ENCODE measurements at regions not wholly inside any gene's neighbourhood (a gene's known extent, or its start where the extent isn't known, plus 50 kb on each side); places are given as distances from the start of the nearest gene placed in this dataset.

DNA sequence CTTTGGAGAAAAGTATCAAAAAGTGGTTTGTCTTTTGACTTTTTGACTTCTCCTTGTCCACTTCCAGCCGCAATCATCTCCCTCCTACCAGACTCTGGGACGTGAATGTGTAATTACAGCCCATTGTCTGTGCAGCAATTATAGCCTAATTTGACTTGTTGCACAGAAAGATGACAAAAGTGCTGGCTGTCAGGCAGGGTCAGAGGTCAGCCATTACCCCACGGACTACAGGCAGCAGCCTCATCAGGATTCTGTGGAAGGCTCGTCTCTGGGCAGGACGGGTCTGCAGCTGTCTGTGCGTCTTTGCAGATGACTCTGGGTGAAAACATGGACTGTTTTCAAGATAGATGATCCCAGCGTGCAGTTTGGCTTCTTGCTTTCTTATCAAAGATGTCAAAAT is 102.2 kb upstream of the EDNRB start:
- Histone ChIP-seq H3K27ac (ENCODE audit: low read length) (no peak overlapping the region), H3K9me3 (ENCODE audit: low read length) (peaks cover 5% of the 10 kb centered on the region), H2AFZ (ENCODE audit: low read depth, low read length) (no peak overlapping the region), H3K4me2 (ENCODE audit: low read length) (no peak overlapping the region), H3K27me3 (ENCODE audit: insufficient read depth, low read depth, low read length) (no peaks in the 10 kb centered on the region), H3K9ac (ENCODE audit: low read length) (no peak overlapping the region), H3K4me3 (ENCODE audit: low read length) (no peak overlapping the region), H3F3A (ENCODE audit: insufficient read depth, low read length, poor library complexity, severe bottlenecking) (no peaks in the 10 kb centered on the region), H3K36me3 (ENCODE audit: insufficient read depth, low read length) (no peaks in the 10 kb centered on the region), H3K79me2 (replicated peaks; ENCODE audit: insufficient read depth, low read length) (no peaks in the 10 kb centered on the region), H4K20me1 (ENCODE audit: insufficient read depth) (no peaks in the 10 kb centered on the region), H3K9me2 (ENCODE audit: insufficient read depth, low read length) (no peaks in the 10 kb centered on the region)
- TF ChIP-seq EP300 (conservative IDR thresholded peaks at IDR 0.05; ENCODE audit: poor library complexity, severe bottlenecking) (no peak), SMC3 (conservative IDR thresholded peaks at IDR 0.05; ENCODE audit: poor library complexity) (no peak), TAF1 (IDR thresholded peaks at IDR 0.05; ENCODE audit: low read depth) (no peak), RAD21 (conservative IDR thresholded peaks at IDR 0.05) (no peak), REST (IDR thresholded peaks at IDR 0.05; ENCODE audit: borderline replicate concordance) (no peak), EZH2 (IDR thresholded peaks at IDR 0.05; ENCODE audit: borderline replicate concordance, insufficient read depth, low read length, poor library complexity, severe bottlenecking) (no peak), MXI1 (conservative IDR thresholded peaks at IDR 0.05; ENCODE audit: poor library complexity, severe bottlenecking) (no peak), POLR2AphosphoS5 (IDR thresholded peaks at IDR 0.05) (no peak)
- TF ChIP-seq, protein P1, sequence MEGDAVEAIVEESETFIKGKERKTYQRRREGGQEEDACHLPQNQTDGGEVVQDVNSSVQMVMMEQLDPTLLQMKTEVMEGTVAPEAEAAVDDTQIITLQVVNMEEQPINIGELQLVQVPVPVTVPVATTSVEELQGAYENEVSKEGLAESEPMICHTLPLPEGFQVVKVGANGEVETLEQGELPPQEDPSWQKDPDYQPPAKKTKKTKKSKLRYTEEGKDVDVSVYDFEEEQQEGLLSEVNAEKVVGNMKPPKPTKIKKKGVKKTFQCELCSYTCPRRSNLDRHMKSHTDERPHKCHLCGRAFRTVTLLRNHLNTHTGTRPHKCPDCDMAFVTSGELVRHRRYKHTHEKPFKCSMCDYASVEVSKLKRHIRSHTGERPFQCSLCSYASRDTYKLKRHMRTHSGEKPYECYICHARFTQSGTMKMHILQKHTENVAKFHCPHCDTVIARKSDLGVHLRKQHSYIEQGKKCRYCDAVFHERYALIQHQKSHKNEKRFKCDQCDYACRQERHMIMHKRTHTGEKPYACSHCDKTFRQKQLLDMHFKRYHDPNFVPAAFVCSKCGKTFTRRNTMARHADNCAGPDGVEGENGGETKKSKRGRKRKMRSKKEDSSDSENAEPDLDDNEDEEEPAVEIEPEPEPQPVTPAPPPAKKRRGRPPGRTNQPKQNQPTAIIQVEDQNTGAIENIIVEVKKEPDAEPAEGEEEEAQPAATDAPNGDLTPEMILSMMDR (IDR thresholded peaks at IDR 0.05; ENCODE audit: poor library complexity, severe bottlenecking): no peak

DNA sequence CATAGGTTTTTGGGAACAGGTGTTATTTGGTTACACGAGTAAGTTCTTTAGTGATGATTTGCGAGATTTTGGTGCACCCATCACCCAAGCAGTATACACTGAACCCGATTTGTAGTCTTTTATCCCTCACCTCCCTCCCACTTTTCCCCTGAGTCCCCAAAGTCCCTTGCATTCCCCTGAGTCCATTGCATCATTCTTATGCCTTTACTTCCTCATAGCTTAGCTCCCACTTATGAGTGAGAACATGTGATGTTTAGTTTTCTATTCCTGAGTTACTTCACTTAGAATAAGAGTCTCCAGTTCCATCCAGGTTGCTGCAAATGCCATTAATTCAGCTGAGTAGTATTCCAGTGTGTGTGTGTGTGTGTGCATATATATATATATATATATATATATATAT is 97.2 kb upstream of the EDNRB start:
- TF ChIP-seq EP300 (conservative IDR thresholded peaks at IDR 0.05; ENCODE audit: poor library complexity, severe bottlenecking) (no peak), REST (IDR thresholded peaks at IDR 0.05; ENCODE audit: borderline replicate concordance) (no peak), POLR2AphosphoS5 (IDR thresholded peaks at IDR 0.05) (no peak), SMC3 (conservative IDR thresholded peaks at IDR 0.05; ENCODE audit: poor library complexity) (no peak), TAF1 (IDR thresholded peaks at IDR 0.05; ENCODE audit: low read depth) (no peak), MXI1 (conservative IDR thresholded peaks at IDR 0.05; ENCODE audit: poor library complexity, severe bottlenecking) (no peak), EZH2 (IDR thresholded peaks at IDR 0.05; ENCODE audit: borderline replicate concordance, insufficient read depth, low read length, poor library complexity, severe bottlenecking) (no peak), RAD21 (conservative IDR thresholded peaks at IDR 0.05) (no peak)
- TF ChIP-seq, protein P1 (IDR thresholded peaks at IDR 0.05; ENCODE audit: poor library complexity, severe bottlenecking): no peak
- H2AFZ ChIP-seq (ENCODE audit: low read depth, low read length): no peak overlapping the region
- H3K27me3 ChIP-seq (ENCODE audit: insufficient read depth, low read depth, low read length): no peaks in the 10 kb centered on the region
- H3K79me2 ChIP-seq (replicated peaks; ENCODE audit: insufficient read depth, low read length): no peaks in the 10 kb centered on the region
- H3F3A ChIP-seq (ENCODE audit: insufficient read depth, low read length, poor library complexity, severe bottlenecking): no peaks in the 10 kb centered on the region
- H3K36me3 ChIP-seq (ENCODE audit: insufficient read depth, low read length): no peaks in the 10 kb centered on the region
- H3K9me2 ChIP-seq (ENCODE audit: insufficient read depth, low read length): no peaks in the 10 kb centered on the region
- H3K27ac ChIP-seq (ENCODE audit: low read length): no peak overlapping the region
- no peak overlapping the region for H3K4me3 ChIP-seq (ENCODE audit: low read length)
- no peak overlapping the region for H3K4me2 ChIP-seq (ENCODE audit: low read length)
- no peak overlapping the region for H3K9ac ChIP-seq (ENCODE audit: low read length)
- H3K9me3 ChIP-seq (ENCODE audit: low read length): peaks cover 5% of the 10 kb centered on the region
- no peaks in the 10 kb centered on the region for H4K20me1 ChIP-seq (ENCODE audit: insufficient read depth)

Data from neural cell (in vitro differentiated cells).